Activated gamma-delta T cell (primary cell): ENCODE measurements at regions not wholly inside any gene's neighbourhood (a gene's known extent, or its start where the extent isn't known, plus 50 kb on each side); places are given as distances from the start of the nearest gene placed in this dataset.

Experiments used
- DNase-seq: peaks from one replicate; lab custom pipeline; 2025; lab: John Stamatoyannopoulos, UW

DNA sequence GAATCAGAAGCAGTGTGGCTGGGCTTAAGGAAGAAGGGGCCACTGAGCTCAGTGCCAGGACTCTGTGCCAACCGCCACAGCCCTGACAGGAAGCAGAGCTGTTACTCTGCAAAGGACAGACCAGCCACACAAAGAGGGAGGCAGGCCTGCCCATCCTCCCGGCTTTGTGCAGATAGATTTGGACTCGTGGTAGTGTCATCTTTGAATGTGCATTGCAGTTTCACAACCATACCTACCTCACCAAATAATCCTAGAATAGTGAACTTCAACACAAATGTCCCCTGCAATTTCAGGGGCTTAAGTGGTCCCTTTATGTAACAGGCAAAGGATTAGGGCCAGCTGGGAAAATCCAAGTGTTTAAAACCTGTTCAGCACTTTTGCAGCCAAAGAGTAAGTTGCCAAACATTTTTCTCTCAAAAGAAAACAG is 55.1 kb upstream of the CLDN10 start:
- no peak for DNase-seq

DNA sequence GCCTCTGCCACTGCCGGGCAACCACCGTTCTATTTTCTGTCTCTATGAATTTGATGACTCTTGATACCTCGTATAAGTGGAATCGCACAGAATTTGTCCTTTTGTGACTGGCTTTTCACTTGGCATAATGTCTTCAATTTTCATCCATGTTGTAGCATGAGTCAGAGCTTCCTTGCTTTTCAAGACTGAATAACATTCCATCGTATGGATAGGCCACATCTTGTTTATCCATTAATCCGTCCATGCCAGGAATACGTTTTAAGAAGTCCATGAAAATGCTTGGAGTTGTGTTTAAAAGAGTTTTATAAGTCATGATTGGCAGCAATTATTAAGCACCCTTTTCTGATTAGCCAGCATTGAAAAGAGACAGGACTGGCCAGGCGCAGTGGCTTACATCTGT is 53.6 kb upstream of the CLDN10 start:
- DNase-seq = no peak

DNA sequence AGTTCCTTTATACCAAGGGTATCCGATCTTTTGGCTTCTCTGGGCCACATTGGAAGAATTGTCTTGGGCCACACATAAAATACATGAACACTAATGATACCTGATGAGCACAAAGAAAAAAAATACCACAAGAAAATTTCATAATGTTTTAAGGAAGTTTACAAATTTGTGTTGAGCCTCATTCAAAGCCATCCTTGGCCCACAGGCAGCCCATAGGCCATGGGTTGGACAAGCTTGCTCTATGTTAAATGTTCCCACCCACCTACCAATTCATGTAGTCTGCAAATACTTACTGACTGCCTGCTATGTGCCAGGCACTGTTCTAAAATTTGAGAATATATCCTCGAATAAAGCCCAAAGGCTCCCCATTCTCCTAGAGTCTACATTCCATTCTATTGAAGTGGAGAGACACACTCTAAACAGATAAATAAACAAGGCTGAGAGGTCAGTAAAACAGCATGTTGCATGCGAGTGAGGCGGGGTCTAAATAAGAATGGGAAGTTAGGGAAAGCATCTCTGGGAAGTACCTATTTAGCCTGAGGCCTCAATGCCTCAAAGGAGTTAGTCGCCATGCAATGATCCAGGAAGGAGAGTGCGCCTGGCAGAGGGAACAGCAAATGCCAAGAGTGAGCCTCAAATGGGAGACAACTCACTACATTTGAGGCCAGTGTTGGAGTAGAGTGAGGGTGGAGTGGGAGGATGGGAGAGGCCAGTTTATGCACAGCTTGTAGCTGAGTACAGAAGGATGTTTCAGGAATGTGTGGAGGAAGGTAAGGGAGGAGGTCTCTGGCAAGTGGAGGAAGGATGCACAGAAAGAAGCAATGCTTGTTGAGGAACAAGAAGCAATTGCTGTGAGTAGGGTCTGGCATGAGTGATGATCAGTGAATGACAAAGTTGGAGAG is 52.5 kb upstream of the CLDN10 start:
- no peak for DNase-seq

DNA sequence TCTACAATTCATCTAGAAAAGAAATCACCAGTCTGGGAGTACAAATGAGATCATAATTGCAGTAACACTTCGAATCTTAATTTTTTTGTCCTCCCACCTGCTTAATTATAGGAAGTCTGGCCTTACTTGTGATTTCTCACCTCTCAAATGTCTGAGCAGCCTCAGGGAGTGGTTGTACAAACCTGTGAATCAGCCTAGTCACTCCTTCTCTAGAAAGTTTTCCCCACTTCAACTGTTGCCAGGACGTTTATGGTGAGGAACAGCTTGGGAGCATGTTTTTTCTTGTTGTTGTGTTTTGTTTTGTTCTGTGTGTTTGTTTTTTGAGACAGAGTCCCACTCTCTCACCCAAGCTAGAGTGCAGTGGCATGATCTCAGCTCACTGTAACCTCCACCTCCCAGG is 50.3 kb upstream of the CLDN10 start:
- DNase-seq = no peak
